ENCODE measurements at regions not wholly inside any gene's neighbourhood (a gene's known extent, or its start where the extent isn't known, plus 50 kb on each side); places are given as distances from the start of the nearest gene placed in this dataset.

GRCh38 chr7:16084875-16085274, 336.5 kb downstream of the CRPPA start:
- no peaks in the 10 kb centered on the region for H4K20me1 ChIP-seq (ENCODE audit: insufficient read depth, low read length, poor library complexity, severe bottlenecking)
- no peak overlapping the region for H3K9ac ChIP-seq (ENCODE audit: low read depth, low read length, poor library complexity, severe bottlenecking)

GRCh38 chr7:16084370-16084769, 337.0 kb downstream of the CRPPA start:
- H3K9me3 ChIP-seq (ENCODE audit: insufficient read depth, low read depth, low read length) = no peaks in the 10 kb centered on the region
- H2AFZ ChIP-seq (ENCODE audit: low read length) = no peak overlapping the region
- no peak overlapping the region for H3K9ac ChIP-seq (ENCODE audit: low read depth, low read length, poor library complexity, severe bottlenecking)
- H3K79me2 ChIP-seq (ENCODE audit: insufficient read depth, low read length) = no peaks in the 10 kb centered on the region
- H4K20me1 ChIP-seq (ENCODE audit: insufficient read depth, low read length, poor library complexity, severe bottlenecking) = no peaks in the 10 kb centered on the region
- H3K9me2 ChIP-seq (replicated peaks; ENCODE audit: low read depth, low read length) = no peaks in the 10 kb centered on the region
- H3K36me3 ChIP-seq (ENCODE audit: insufficient read depth, low read length) = no peaks in the 10 kb centered on the region
- no peak overlapping the region for H3K4me2 ChIP-seq (ENCODE audit: low read depth, low read length, poor library complexity, severe bottlenecking)
- H3K4me3 ChIP-seq (ENCODE audit: low read length, poor library complexity, severe bottlenecking) = no peak overlapping the region
- H3K4me1 ChIP-seq (ENCODE audit: insufficient read depth, low read length, poor library complexity, severe bottlenecking) = peaks cover 11% of the 10 kb centered on the region
- TF ChIP-seq CTCF (conservative IDR thresholded peaks at IDR 0.05; ENCODE audit: low read length) (no peak), EZH2phosphoT487 (IDR thresholded peaks at IDR 0.05; ENCODE audit: borderline replicate concordance) (no peak)
- no peaks in the 10 kb centered on the region for H3F3A ChIP-seq (ENCODE audit: low read depth)
- H3K27me3 ChIP-seq (ENCODE audit: insufficient read depth, low read length, poor library complexity, severe bottlenecking) = no peaks in the 10 kb centered on the region

More at GRCh38 chr7:16084875-16085274, 336.5 kb downstream of the CRPPA start:
- no peak overlapping the region for H2AFZ ChIP-seq (ENCODE audit: low read length)
- H3K79me2 ChIP-seq (ENCODE audit: insufficient read depth, low read length) = no peaks in the 10 kb centered on the region
- H3K27me3 ChIP-seq (ENCODE audit: insufficient read depth, low read length, poor library complexity, severe bottlenecking) = no peaks in the 10 kb centered on the region
- TF ChIP-seq EZH2phosphoT487 (IDR thresholded peaks at IDR 0.05; ENCODE audit: borderline replicate concordance) = no peak
- no peak for TF ChIP-seq CTCF (conservative IDR thresholded peaks at IDR 0.05; ENCODE audit: low read length)
- no peaks in the 10 kb centered on the region for H3K9me2 ChIP-seq (replicated peaks; ENCODE audit: low read depth, low read length)
- no peaks in the 10 kb centered on the region for H3K9me3 ChIP-seq (ENCODE audit: insufficient read depth, low read depth, low read length)
- no peak overlapping the region for H3K4me3 ChIP-seq (ENCODE audit: low read length, poor library complexity, severe bottlenecking)
- no peaks in the 10 kb centered on the region for H3K36me3 ChIP-seq (ENCODE audit: insufficient read depth, low read length)
- H3K4me1 ChIP-seq (ENCODE audit: insufficient read depth, low read length, poor library complexity, severe bottlenecking) = peaks cover 6% of the 10 kb centered on the region
- H3K4me2 ChIP-seq (ENCODE audit: low read depth, low read length, poor library complexity, severe bottlenecking) = no peak overlapping the region
- H3F3A ChIP-seq (ENCODE audit: low read depth) = no peaks in the 10 kb centered on the region

- no peak overlapping the region for H3K4me2 ChIP-seq (ENCODE audit: low read depth, low read length, poor library complexity, severe bottlenecking)
- no peaks in the 10 kb centered on the region for H3F3A ChIP-seq (ENCODE audit: low read depth)
Measured at GRCh38 chr7:16083931-16084330, 337.4 kb downstream of the CRPPA start.

More at GRCh38 chr7:16083931-16084330, 337.4 kb downstream of the CRPPA start:
- Histone ChIP-seq H4K20me1 (ENCODE audit: insufficient read depth, low read length, poor library complexity, severe bottlenecking) (no peaks in the 10 kb centered on the region), H3K36me3 (ENCODE audit: insufficient read depth, low read length) (no peaks in the 10 kb centered on the region), H2AFZ (ENCODE audit: low read length) (no peak overlapping the region), H3K9me2 (replicated peaks; ENCODE audit: low read depth, low read length) (no peaks in the 10 kb centered on the region), H3K4me1 (ENCODE audit: insufficient read depth, low read length, poor library complexity, severe bottlenecking) (peaks cover 15% of the 10 kb centered on the region), H3K4me3 (ENCODE audit: low read length, poor library complexity, severe bottlenecking) (no peak overlapping the region), H3K9me3 (ENCODE audit: insufficient read depth, low read depth, low read length) (no peaks in the 10 kb centered on the region), H3K27me3 (ENCODE audit: insufficient read depth, low read length, poor library complexity, severe bottlenecking) (no peaks in the 10 kb centered on the region), H3K9ac (ENCODE audit: low read depth, low read length, poor library complexity, severe bottlenecking) (no peak overlapping the region), H3K79me2 (ENCODE audit: insufficient read depth, low read length) (no peaks in the 10 kb centered on the region)
- TF ChIP-seq CTCF (conservative IDR thresholded peaks at IDR 0.05; ENCODE audit: low read length) = no peak
- no peak for TF ChIP-seq EZH2phosphoT487 (IDR thresholded peaks at IDR 0.05; ENCODE audit: borderline replicate concordance)
